OCI-LY3 (cell line): ENCODE measurements at regions not wholly inside any gene's neighbourhood (a gene's known extent, or its start where the extent isn't known, plus 50 kb on each side); places are given as distances from the start of the nearest gene placed in this dataset.

ENCODE experiments used
- EZH2phosphoT487 ChIP-seq: fragments of 200-600 bp; shearing (Covaris generic); IDR thresholded peaks from 2 replicates; pipeline ENCODE4 v1.6.1; 2018; ENCODE audit warnings: antibody characterized with exemption, mixed run types, low read depth
- TF ChIP-seq, protein P1 (sequence below): fragments of 200-600, 300-600 bp; sonication (generic); IDR thresholded peaks from 2 replicates; pipeline ENCODE4 v1.5.1; 2014; ENCODE audit warnings: antibody characterized with exemption, low read length, low read depth

DNA sequence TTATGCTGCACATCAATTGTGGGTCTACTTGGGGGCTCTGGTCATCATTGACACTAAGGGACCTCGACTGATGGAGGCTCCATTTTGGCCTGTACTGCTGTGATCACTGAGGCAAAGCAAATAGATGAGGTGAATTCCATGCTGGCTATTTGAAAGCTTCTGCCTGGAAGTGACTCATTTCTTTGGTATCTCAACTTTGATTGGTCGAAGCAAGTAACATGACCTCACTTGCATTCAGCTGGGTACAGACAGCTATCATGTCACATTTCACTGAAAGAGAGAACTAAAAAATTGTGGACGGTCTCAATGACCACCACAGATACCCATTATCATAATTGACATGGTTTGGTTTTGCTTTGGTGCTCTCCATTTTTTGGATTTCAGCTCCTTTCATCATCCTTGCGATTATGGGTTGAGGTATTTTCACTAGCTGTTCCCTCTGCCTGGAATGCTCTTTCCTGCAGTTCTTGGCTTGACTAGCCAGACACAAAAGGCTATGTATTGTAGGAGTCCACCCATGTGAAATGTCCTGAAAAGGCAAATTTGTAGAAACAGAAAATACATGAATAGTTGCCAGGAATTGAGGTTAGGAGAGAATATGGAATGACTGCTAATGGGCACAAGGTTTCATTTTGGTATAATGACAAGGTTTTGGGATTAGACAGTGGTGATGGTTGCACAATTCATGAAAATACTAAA, 369.2 kb upstream of the LCORL start:
- TF ChIP-seq, protein P1, sequence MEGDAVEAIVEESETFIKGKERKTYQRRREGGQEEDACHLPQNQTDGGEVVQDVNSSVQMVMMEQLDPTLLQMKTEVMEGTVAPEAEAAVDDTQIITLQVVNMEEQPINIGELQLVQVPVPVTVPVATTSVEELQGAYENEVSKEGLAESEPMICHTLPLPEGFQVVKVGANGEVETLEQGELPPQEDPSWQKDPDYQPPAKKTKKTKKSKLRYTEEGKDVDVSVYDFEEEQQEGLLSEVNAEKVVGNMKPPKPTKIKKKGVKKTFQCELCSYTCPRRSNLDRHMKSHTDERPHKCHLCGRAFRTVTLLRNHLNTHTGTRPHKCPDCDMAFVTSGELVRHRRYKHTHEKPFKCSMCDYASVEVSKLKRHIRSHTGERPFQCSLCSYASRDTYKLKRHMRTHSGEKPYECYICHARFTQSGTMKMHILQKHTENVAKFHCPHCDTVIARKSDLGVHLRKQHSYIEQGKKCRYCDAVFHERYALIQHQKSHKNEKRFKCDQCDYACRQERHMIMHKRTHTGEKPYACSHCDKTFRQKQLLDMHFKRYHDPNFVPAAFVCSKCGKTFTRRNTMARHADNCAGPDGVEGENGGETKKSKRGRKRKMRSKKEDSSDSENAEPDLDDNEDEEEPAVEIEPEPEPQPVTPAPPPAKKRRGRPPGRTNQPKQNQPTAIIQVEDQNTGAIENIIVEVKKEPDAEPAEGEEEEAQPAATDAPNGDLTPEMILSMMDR = no peak
- TF ChIP-seq EZH2phosphoT487 = no peak
